ENCODE measurements at regions not wholly inside any gene's neighbourhood (a gene's known extent, or its start where the extent isn't known, plus 50 kb on each side); places are given as distances from the start of the nearest gene placed in this dataset.
"Not testable (repeated sequence)": the region's sequence is repeated elsewhere in the genome, so short reads cannot be mapped to it uniquely, and the experiment has no call there.

DNA sequence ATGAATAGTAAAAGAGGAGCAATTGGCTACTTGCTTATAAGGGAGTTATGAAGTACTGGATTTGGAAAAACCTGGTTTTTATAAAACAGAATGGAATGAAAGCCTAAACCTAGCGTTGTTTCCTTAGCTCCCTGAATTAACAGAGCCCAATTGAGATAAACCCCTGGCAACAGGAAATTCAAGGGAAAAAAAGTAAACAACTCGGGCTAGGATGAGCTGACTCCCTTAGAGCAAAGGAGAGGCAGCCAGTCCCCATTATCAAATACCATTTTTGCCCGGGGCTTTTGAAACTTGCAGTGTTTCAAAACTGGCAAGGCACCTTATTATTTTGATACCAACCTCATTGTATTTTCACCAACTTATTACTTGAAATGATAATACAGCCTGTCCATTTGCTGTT, 587.5 kb downstream of the CD109 start:
- DNase-seq (ENCODE audit: low spot score), result no peak

DNA sequence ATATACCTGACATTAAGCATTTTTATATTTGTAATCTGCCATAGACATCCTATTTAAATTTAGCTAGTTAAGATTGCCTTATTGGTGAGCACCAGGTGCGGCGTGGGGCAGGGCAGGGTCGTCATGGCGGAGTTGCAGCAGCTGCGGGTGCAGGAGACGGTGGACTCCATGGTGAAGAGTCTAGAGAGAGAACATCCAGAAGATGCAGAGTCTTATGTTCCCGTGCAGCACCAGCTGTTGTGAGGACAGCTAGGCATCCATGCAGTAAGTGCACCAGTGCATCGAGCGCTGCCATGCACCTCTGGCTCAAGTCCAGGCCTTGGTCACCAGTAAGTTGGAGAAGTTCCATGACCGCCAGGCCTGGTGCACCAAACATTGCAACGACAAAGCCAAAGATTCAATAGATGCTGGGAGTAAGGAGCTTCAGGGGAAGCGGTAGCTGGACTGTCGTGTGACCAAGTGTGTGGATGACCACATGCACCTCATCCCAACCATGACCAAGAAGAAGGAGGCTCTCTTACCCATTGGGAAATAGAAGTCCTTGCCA, 586.2 kb downstream of the CD109 start:
- no peak for DNase-seq (ENCODE audit: low spot score)

DNA sequence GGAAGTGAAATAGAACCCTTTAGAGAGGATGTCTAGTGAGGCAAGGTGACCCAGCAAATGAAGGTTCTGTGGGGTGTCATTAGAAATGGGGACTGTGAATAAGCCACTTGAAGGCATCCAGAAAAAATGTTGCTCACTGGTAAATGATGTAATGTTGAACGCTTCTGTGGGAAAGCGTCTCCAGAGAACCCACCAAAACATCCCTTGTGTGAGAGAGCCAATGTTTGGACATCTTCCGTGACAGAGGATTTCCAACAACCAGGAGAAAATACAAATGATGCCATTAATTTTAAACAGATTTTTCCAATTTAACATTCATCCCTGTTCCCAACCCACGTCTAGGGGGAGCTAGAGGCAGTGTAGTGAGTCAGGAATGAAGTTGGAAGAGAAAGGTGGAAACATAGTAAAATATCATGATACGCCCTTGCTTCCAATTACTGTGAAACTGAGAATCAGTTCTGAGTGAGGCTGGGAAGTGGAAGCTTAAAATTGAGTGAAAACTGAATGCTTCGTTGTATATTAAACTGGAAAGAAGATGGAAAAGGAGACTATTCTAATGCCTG, 584.2 kb downstream of the CD109 start:
- DNase-seq (ENCODE audit: low spot score), result no peak

DNA sequence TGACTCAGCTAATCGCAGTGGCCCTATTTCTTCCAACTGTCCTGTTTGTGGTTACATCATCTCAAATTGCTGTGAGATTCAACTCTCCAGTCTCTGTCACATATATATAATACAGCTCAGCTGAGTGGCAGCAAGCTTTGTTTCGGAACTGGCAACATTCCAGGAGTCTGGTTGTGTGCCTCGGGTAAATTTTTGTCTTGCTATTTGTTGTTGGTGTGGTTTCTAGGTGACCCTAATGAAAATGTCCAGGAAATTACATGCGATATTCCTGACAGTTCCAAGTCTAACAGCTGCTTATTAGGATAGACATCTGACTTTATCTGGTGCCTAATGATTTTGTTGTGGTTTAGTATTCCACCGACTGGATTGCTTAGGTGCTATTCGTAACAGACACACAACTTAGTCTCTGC, 581.8 kb downstream of the CD109 start:
- no peak for DNase-seq (ENCODE audit: low spot score)

DNA sequence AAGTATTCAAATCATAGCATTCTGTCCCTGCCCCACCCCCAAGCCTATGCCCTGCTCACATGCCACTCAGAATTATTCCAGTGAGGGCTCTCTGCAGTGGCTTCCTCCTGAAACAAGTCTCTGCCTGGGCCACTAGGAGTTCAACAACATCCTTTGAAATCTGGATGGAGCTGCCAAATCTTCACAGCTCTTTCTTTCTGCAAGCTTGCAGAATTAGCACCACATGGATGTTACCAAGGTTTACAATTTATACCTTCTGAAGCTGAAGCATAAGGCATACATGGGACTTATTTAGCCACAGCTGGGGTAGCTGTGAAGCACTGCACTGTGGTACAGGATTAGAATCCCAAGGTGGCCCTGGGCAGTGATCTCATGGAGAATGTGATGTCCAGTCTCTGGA, 577.5 kb downstream of the CD109 start:
- DNase-seq (ENCODE audit: low spot score), result no peak

DNA sequence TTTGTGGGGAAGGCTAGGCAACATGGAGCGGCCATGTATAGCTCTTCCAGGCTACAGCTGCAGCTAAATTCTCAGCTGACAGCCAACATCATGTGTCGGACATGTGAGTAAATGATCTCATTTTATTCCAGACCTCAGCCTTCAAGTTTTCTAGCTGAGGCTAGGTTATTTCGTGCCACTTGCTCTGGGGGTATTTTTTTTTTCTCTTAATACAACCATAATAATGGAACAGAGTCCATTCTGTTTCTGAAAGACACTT, 573.5 kb downstream of the CD109 start:
- DNase-seq (ENCODE audit: low spot score), result no peak

DNA sequence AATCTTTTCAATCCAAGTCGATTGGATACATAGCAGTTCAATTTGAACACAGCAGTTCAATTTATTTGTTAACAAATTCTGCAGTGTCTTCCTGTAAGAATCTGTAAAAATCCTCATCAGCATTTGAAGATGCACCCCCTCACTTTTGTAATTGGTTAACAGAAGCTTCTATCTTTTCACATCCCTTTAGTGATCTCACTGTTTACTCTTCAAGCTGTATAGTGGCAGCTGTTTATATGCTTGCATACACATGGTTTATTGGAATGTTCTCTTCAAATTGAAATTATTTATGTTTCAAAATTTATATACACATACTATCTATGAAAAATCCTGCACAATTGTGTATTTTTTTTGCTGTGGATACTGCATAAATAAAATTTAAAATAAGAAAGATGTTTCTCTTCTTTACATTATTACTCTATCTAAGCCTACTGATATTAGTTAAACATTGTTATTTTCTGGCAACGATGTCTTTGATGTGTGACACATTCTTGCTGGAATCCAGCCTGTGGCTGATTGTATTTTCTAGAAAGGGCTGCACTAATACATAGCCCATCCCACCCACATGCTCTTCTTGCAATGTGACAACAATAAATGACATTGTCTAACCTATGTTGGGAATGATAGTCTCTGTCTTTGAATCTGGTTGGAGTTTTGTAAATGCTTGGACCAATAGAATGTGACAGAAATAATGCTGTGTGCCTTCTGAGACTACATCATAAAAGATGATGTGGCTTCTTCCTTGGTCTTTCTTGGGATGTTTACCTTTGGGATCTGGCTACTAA, 573.0 kb downstream of the CD109 start:
- DNase-seq (ENCODE audit: low spot score), result no peak

DNA sequence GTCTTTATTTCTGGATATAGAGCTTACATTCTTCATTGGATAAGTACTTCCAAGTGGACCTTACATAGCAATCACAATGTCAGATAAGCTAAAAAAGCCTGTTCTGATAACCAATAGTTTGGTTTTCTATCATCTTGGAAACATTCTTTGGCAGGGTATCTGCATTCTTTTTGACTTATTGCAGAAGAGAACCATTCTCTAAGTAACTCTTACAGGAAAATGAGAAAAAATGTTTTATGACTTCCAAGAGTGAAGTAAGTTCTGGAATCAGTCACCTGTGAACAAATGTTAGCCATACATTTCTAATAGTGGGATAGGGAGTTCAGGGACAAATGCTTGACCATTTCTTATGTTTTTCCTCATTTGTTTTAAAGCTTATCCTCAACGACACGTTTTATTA, 564.0 kb downstream of the CD109 start:
- no peak for DNase-seq (ENCODE audit: low spot score)

DNA sequence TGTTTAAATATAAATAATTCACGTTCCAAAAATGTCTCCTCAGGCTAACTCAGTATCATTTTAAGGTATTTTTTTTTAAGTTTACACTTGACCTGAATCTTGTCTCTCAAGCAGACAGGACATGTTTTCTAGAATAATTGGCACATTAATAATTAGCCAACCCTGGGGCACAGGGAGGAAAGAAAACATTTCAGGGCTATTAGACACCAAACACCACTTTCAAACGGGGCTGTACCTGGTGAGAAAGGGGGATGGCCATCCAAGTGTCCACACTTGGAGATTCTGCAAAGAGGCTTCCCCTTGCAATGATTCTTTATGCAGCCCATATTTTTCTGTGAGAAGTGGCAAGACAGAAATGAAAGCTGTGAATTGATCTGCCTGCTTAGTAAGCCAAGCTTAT, 560.8 kb downstream of the CD109 start:
- no peak for DNase-seq (ENCODE audit: low spot score)

DNA sequence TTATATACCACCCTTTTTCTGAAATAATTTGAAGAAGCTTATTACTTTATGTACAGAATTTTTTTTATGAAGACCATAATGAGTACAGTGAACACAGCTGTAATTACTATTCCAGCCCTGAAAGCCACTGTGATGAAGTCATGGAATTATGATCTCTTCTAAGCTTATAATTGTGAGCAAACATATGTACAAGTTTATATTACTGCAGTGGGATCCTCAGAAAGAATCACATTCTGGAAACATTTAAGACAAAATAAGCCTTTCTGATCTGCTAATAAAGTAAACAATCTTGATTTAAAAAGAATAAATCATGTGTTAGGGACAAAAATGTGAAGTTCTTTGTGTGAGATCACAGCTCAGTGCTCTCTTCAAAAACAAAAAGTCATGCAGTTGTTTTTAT, 560.4 kb downstream of the CD109 start:
- no peak for DNase-seq (ENCODE audit: low spot score)

DNA sequence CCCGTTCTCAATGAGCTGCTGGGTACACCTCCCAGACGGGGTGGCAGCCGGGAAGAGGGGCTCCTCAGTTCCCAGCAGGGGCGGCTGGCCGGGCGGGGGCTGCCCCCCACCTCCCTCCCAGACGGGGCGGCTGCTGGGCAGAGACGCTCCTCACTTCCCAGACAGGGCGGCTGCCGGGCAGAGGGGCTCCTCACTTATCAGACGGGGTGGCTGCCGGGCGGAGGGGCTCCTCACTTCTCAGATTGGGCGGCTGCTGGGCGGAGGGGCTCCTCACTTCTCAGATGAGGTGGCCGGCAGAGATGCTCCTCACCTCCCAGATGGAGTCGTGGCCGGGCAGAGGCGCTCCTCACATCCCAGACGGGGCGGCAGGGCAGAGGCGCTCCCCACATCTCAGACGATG, 559.0 kb downstream of the CD109 start:
- not testable (repeated sequence) for DNase-seq (ENCODE audit: low spot score)

DNA sequence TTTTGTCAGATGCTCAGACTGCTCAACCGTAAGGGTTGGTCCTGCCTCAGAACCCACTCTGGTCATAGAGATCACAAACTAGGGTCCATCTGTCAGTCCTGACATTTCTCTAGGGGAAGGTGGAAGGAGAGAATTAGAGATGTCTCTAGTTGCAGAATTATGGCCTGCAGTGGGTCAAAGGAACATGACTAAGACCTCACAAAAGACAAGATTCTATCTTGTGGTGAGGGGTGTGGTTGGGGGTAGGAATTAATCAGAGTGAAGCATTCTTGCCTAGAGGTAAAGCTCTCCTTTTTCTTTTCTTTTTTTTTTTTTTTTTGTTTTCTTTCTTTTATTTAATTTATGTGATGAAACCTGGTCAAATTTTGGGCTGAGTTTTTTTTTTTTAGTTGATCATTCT, 558.1 kb downstream of the CD109 start:
- DNase-seq (ENCODE audit: low spot score), result not testable (repeated sequence)

DNA sequence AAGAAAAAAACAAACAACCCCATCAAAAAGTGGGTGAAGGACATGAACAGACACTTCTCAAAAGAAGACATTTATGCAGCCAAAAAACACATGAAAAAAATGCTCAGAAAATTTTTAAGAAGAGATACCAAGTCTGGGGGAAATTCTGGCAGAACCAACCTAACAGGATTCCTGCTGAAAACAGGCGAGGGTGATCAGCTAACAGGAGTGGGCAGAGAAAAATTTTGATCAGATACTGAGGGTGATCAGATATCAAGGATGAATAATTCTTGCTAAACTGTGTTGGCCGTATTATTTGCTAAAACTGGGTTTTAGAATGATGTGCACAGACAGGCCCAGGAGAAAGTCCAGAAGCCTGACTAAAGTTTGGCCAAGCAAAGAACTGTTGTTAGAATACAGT, 557.3 kb downstream of the CD109 start:
- no peak for DNase-seq (ENCODE audit: low spot score)

DNA sequence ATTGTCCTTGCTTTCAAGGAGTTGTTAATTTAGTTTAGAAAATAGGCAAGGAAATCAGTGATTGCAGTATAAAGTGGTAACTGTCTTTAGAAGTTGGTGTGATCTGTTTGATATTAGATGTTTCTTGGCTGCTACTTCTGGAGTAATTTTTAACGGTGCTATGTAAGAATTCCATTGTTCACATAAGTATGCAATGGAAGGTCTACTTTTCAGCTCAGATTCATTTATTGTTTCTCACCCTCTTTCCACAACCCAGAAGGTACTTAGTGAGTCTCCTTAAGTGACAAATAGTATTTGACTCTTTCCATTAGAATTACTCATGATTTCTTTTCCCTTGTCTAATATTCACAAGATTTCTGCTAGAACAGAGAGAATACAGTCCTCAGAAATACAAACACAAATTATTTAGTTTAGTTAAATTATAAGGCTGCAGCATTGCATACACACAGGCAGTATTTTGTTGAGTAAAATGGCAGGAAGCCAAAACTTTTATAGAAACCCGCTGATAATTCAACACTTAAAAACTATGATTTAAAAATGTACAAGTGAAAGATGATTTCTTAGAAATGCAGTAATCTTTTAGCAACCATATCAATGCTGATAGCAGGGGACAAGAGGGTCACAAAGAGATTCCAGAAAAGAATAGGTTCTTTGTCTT, 554.3 kb downstream of the CD109 start:
- no peak for DNase-seq (ENCODE audit: low spot score)

DNA sequence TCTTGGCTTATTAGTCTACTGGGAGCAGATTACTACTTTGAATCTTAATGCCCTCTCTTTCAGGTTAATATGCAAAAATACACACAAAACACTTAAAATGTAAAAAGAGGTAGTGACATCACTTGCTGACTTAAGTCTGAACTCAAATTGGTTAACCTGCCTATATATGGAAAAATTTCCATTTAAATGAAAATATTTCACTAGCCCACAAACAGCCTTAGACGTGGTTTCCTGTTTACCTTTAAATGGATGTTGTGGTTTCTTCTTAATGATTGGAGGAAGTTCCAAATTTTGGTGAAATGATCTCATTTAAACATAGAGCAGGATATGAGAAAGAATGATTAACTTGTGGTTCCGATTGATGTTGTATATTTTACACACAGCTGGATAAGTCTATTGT, 553.7 kb downstream of the CD109 start:
- DNase-seq (ENCODE audit: low spot score), result no peak

DNA sequence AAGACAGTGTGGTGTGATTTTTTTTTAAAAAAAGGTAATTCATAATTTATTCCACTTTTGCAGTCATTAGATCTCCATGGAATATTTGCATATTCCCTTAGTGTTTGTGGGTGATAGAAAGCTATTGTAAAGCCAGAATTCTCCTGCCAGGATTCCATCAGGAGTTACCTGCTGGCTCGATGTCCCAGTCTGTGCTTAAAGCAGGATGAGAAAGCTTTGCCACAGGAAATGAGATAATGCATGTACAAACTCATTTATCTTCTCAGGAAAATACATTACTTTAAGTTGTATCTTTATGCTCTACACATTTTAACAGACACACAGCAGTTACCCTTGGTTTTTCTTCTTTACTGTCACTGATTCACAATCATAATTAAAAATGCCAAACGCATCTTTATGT, 553.0 kb downstream of the CD109 start:
- DNase-seq (ENCODE audit: low spot score), result no peak

DNA sequence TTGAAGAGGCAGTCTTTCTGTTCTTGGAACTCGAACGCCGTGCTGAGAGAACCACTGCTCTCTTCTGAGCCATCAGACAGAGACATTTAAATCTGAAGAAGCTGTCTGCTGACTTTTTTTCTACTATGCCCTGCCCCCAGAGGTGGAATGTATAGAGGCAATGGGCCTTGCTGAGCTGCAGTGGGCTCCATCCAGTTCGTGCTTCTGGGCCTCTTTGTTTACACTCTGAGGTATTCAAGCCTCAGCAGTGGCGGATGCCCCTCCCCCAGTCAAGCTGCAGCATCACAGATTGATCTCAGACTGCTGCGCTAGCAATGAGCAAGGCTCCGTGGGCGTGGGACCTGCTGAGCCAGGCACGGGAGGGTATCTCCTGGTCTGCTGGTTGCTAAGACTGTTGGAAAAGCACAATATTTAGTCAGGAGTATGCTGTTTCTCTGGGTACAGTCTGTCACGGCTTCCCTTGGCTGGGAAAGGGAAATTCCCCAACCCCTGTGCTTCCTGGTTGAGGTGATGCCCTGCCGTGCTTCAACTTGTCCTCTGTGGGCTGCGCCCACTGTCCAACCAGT, 526.8 kb downstream of the CD109 start:
- no peak for DNase-seq (ENCODE audit: low spot score)

DNA sequence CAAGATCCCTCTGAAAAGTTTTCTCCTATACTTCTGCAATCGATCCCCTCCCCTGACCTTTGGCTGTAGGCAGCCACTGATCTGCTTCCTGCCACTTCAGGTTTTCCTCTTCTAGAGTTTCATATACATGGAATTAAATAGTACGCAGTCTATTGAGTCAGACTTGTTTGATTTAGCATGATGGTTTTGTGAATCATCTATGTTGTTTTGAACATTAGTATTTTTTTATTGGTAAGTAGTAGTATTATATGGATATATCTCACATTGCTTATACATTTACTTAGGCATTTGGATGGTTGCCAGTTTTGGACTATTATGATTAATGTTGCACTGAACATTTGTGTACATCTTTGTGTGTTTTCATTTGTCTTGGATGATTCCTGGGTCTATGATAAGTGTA, 518.0 kb downstream of the CD109 start:
- DNase-seq (ENCODE audit: low spot score), result no peak

DNA sequence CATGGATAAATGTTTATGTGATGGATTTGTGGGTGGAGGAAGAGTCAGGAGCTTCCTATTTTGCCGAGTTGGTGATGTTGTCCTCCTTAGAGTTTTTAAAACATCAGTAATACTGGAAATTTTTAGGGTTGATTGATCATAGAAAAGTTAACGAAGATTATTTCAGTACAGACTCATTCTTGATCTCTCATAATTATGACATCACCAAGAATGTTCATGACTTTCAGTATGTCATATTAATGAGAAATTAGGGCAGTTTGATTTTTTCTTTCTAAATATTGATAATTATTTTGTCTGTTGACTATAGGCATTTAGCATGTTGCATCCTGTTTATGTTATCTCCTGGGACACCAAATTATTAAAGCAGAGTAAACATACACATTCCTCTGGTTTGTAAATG, 512.2 kb downstream of the CD109 start:
- DNase-seq (ENCODE audit: low spot score), result no peak

DNA sequence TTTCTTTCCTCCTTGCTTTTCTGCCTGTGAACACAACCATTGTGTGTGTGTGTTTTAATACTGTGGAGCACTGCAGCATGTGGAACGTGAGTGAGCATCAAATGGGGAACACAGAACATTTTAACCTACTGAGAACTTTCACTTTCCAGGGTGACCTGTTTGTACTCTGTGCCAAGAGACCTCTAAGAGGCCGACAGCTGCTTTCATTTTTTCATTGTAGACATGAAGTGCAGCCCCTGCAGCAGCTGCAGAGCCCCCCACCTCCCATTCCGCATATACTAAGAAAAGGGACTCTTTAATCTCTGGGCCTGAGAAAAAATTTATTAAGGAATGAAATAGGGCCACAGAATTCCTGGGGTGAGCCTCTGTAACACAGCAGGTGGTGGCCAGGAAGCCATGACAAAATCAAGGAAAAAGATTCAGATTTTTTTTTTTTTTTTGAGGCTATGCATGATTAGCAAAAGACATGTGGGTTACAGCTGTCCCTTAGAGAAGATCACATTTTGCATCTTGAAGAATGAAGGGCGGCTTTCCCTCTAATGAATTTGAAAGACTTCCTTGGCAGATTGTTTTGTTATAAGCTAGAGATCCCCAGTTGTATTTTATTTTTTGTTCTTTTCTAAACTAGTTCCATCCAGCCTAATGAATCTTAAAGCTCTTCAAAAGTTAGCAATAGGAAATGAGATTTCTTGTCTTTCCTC, 503.4 kb downstream of the CD109 start:
- DNase-seq (ENCODE audit: low spot score), result no peak

DNA sequence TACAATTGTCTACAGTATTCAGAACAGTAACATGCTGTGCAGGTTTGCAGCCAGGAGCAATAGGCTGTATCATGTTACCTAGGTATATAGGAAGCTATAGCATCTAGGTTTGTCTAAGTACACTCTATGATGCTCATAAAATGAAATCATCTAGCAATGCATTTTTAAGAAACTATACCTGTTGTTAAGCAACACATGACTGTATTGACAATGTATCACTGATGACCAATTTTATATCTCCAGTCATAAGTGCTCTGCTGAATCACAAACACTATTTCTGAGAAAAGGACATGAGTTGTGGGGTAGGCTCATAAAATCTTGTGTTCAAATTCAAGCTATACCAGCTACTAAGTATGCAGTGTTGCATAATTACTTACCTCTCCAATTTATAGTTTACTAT, 501.3 kb downstream of the CD109 start:
- no peak for DNase-seq (ENCODE audit: low spot score)

DNA sequence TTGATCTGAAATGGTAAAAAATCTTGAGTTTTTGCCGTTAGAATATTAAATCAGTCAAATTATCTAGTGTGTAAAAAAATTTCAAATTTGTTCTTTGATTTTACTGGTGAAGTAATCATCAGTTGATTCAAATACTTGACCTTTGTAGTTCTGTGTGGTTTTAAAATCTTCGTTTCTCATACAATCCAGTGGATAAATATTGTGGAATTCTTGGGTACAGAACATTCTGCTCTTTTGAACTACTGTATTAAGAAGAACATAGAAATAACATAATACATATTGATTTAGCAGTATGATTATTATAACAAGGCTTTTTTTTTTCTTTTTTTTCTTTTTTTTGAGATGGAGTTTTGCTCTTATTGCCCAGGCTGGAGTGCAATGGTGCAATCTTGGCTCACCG, 491.8 kb downstream of the CD109 start:
- DNase-seq (ENCODE audit: low spot score), result no peak

DNA sequence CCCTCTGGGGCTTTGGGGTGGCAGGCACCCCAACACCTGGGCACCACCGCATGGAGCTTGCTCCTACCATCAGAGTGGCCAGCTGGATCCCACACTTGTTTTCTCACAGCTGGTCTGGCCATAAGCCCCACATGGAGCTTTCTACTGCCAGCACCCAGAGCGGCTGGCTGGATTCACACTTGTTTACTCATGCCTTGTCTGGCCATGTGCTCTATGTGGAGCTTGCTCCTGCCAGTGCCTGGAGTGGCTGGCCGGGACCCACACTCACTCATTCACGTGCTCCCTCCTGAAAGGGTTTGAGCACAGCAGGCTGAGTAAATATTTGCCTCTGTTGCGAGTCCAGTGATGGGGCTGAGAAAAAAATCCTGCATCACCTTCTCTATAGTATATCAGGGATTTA, 487.0 kb downstream of the CD109 start:
- no peak for DNase-seq (ENCODE audit: low spot score)

Data from ecto neural progenitor cell (in vitro differentiated cells).